ENCODE measurements at regions not wholly inside any gene's neighbourhood (a gene's known extent, or its start where the extent isn't known, plus 50 kb on each side); places are given as distances from the start of the nearest gene placed in this dataset.

DNA sequence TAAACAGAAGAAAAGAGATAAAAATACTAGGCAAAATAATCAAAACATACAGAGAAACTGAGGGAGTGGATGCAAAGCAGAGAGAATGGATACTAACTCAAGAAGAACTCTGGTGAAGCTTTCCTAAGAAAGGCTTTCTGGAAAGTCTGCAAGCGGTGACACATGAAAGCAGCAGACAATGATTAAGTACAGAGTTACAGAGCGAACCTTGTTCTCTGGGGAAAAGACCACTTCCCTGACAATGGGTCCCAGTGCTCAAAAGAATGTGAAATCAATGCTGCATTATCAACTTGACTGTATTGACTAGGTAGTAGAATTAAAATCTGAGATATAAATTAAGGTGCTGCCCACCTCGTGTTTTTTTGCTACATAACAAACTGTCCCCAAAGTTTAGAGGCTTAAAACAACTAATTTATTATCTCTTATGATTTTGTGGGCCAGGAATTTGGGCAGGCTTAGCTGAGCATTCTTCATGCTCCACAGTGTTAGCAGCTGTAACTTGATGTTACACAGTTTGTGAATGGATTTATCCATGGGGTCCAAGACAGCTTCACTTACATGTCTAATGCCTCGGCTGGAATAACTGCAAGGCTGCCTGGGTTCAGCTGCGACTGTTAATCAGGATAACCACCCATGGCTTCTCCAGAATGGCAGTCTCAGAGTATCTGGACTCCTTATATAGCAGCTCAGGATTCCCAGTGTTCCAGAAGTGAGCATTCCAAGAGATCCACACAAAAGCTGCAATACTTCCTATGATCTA lies 106.9 kb upstream of the INPP4B start:
- TF ChIP-seq, protein P1, sequence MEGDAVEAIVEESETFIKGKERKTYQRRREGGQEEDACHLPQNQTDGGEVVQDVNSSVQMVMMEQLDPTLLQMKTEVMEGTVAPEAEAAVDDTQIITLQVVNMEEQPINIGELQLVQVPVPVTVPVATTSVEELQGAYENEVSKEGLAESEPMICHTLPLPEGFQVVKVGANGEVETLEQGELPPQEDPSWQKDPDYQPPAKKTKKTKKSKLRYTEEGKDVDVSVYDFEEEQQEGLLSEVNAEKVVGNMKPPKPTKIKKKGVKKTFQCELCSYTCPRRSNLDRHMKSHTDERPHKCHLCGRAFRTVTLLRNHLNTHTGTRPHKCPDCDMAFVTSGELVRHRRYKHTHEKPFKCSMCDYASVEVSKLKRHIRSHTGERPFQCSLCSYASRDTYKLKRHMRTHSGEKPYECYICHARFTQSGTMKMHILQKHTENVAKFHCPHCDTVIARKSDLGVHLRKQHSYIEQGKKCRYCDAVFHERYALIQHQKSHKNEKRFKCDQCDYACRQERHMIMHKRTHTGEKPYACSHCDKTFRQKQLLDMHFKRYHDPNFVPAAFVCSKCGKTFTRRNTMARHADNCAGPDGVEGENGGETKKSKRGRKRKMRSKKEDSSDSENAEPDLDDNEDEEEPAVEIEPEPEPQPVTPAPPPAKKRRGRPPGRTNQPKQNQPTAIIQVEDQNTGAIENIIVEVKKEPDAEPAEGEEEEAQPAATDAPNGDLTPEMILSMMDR (IDR thresholded peaks at IDR 0.05), result no peak
- TF ChIP-seq ZFX (IDR thresholded peaks at IDR 0.05; ENCODE audit: borderline replicate concordance), result no peak
- no peak overlapping the region for H3K27ac ChIP-seq

DNA sequence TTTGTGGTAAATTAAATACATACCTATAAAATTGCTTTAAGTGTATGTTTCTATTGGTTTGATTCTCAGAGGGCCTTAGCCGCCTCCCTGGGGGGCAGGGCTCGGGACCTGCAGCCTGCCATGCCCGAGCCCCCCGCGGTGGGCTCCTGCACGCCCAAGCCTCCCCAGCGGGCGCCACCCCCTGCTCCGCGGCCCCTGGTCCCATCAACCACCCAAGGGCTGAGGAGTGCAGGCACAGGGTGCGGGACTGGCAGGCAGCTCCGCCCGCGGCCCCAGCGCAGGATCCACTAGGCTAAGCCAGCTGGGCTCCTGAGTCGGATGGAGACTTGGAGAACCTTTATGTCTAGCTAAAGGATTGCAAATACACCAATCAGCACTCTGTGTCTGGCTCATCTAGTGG lies 108.3 kb upstream of the INPP4B start:
- no peak overlapping the region for H3K27ac ChIP-seq
- no peak for TF ChIP-seq ZFX (IDR thresholded peaks at IDR 0.05; ENCODE audit: borderline replicate concordance)
- TF ChIP-seq, protein P1 (IDR thresholded peaks at IDR 0.05), result no peak

DNA sequence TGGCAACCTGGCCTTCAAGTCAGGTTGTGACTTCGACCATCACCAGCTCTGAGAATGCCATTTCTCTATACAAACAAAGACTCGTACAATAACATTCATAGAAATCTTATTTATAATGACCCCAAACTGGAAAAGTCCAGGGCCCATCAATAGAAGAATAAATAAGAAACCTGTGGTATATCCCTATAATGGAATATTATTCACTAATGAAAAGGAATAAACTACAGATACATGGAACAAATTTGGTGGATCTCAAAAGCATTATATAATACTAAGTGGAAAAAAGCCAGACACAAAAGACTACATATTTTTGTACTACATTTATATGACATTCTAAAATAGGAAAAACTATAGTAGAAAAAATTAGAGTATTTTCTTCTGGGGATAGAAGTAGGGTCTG lies 109.4 kb upstream of the INPP4B start:
- H3K27ac ChIP-seq, result no peak overlapping the region
- TF ChIP-seq, protein P1 (IDR thresholded peaks at IDR 0.05), result no peak
- no peak for TF ChIP-seq ZFX (IDR thresholded peaks at IDR 0.05; ENCODE audit: borderline replicate concordance)

DNA sequence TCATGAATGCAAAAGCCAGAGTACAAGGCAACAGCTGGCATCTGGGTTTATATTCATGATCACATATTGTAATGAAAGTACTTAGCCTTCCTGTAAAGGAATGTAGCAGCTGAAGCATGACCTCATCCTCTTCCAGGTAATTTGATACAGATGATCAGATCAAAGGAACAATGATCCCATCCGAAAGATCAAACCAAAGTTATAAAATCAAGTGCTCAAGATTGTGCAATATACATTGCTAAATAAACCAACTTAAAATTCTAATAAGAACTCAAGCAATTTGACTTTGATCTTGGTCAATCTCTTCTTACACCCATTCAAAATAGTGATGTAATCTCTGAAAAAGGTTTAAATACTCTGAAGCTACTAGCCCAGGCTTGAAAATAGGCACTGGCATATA lies 113.1 kb upstream of the INPP4B start:
- no peak overlapping the region for H3K27ac ChIP-seq
- TF ChIP-seq, protein P1 (IDR thresholded peaks at IDR 0.05), result no peak
- TF ChIP-seq ZFX (IDR thresholded peaks at IDR 0.05; ENCODE audit: borderline replicate concordance), result no peak

DNA sequence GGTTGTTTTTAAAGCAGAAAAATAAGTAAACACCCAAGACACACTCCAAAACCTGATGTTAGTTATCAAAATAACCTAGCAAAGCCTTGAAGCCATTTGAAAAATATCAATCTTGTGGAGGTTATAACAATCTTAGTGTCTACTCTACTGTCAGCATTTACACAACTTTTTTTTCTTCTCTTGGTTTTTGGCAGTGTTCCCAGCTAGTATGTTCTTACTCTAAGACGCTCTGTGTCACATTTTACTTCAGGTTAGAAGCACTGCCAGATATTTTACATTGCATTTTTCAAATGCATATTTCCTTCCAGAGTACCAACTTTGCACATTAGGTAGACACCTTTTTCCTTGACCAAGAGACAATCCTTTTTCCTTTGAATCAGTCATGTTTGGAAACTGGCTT lies 114.0 kb upstream of the INPP4B start:
- H3K27ac ChIP-seq, result no peak overlapping the region
- TF ChIP-seq, protein P1 (IDR thresholded peaks at IDR 0.05), result no peak
- no peak for TF ChIP-seq ZFX (IDR thresholded peaks at IDR 0.05; ENCODE audit: borderline replicate concordance)

DNA sequence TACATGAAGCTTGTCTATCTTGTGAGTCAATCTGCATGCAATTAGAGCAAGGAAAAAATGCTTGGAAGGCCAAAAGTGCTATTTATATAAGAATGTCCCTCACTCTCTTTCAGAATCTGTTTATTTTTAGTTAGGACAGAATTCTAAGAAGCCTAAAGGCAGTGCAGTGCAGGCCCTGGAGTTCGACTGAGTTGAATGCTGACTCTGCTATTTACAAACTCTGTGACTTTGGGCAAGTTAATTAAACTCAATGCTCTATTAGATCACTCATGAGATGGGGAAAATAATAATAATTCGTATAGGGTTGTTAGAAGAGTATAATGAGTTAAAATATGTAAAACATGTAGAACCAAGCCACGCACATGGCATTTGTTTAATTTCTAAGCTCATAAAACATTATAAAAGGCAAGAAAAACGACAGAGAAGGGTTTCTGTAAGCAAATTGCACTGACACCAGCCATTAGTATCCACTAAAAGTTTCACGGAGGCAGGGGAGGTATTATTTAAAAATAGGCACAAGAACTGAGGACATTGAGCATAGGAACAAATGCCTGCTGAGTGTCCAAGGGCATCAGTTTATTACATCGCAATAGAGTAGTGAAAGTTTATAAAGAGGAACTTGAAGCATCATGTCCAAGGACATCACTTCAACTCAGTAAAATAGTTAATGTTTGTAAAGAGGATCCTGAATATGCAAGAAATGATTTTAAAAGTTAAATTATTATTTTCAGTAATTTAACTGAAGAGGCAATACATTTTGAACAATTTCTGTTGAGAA lies 115.0 kb upstream of the INPP4B start:
- no peak overlapping the region for H3K27ac ChIP-seq
- TF ChIP-seq, protein P1 (IDR thresholded peaks at IDR 0.05), result no peak

DNA sequence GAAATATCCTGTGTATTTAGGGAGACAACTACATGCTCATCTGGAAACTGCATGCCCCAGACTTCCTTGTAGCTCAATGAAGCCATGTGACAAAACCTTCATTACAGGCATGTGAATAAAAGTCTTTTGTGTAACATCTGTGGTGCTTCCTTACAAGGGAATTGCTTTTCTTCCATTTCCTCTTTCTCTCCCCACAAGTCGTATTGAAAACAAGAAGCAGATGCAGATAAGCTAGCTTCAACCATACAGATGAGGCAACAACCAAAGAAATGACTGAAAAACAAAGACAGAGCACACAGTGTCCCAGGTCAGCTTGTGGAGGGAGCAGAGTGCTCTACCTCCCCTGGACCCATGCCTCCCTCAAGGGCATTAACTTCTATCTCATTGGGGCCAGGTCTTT lies 115.8 kb upstream of the INPP4B start:
- H3K27ac ChIP-seq, result no peak overlapping the region
- TF ChIP-seq, protein P1 (IDR thresholded peaks at IDR 0.05), result no peak
- TF ChIP-seq ZFX (IDR thresholded peaks at IDR 0.05; ENCODE audit: borderline replicate concordance), result no peak

Data from 22Rv1 (cell line).